ENCODE measurements at regions not wholly inside any gene's neighbourhood (a gene's known extent, or its start where the extent isn't known, plus 50 kb on each side); places are given as distances from the start of the nearest gene placed in this dataset.
"Not testable (repeated sequence)": the region's sequence is repeated elsewhere in the genome, so short reads cannot be mapped to it uniquely, and the experiment has no call there.

DNA sequence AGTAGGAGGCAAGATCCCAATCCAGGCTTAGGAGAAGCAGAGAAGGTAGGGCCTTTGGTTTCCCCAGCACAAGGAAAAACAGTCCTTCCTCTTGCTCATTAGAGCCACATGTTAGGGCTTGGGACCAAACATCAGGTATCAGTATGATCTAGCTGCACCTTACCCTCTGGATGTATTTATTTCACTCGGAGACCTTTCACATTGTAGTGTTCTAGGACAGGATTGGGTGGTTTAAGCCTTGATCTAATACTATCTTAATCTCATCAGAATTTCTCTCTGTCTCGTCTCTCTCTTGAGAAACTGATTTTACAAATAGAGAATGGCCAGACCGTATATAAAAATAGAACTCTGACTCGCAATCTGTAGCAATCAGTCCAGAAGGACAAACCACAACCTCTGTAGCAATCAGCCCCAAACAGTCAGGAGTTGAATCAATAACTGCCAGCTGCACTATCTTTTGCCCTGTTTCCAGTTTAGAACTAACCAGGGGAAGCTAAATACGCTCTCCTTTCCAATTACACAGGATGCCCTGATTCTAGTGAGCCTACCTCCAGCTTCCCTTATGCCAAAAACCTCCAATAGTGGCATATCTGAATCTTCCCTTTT is 207.1 kb downstream of the TDRD15 start:
- in situ Hi-C loops (cut with HindIII; ENCODE audit: low sequenced_read_pairs), result no loop called here

- in situ Hi-C loops (cut with HindIII; ENCODE audit: low sequenced_read_pairs), result no loop called here
These were observed 208.0 kb downstream of the TDRD15 start for GRCh38 chr2:21331625-21332370.

DNA sequence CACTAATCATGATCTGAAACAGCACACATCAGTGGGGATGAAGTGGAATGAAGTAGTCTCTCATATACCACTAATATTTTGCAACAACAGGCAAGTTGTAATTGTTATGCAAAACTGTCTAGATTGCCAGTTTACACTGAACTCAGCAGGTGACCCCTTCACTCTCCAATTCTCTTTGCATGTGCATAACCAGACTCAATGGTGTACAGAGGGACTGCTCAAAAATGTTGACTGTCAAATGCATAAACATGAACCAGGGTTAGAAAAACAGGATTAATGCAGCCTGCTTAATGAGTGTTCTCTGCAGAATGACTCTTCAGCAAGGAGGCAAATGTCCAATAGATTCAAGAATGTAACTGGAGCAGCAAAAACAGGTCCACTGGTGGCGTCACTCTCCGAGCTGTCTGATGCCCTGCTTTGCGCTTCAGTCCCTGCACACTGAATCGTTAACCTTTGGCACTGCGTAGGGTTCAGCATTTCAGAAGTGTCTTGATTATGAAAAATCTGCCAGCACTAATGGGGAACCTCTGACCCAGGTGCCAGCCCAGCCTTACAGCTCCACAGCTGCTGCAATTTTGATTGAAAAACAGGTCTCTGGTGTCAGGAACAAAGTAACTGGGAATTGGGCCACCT is 209.3 kb downstream of the TDRD15 start:
- in situ Hi-C loops (cut with HindIII; ENCODE audit: low sequenced_read_pairs), result no loop called here

GRCh38 chr2:21333684-21334083 is 209.9 kb downstream of the TDRD15 start:
- in situ Hi-C loops (cut with HindIII; ENCODE audit: low sequenced_read_pairs), result no loop called here

DNA sequence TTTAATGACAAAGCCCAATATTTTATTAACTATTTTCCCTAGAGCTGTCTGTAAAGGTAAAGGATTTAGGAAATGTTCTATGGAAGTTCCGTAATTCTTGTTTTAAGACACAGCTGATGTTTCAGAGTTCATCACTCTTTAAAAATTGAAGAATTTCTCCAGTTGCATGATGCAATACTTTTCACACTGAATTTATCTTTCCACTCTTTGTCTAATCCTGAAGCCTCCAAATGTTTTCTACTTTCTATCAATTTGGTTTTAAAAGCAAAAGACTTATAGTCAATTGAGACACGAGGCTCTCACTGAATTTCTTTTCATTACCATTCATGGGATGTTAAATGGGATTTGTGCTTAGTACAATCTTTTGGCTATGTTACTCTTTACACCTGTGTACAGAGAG is 223.2 kb downstream of the TDRD15 start:
- in situ Hi-C loops (cut with HindIII; ENCODE audit: low sequenced_read_pairs), result no loop called here

- in situ Hi-C loops (cut with HindIII; ENCODE audit: low sequenced_read_pairs), result no loop called here
These were observed 230.3 kb downstream of the TDRD15 start for GRCh38 chr2:21353879-21354679.

DNA sequence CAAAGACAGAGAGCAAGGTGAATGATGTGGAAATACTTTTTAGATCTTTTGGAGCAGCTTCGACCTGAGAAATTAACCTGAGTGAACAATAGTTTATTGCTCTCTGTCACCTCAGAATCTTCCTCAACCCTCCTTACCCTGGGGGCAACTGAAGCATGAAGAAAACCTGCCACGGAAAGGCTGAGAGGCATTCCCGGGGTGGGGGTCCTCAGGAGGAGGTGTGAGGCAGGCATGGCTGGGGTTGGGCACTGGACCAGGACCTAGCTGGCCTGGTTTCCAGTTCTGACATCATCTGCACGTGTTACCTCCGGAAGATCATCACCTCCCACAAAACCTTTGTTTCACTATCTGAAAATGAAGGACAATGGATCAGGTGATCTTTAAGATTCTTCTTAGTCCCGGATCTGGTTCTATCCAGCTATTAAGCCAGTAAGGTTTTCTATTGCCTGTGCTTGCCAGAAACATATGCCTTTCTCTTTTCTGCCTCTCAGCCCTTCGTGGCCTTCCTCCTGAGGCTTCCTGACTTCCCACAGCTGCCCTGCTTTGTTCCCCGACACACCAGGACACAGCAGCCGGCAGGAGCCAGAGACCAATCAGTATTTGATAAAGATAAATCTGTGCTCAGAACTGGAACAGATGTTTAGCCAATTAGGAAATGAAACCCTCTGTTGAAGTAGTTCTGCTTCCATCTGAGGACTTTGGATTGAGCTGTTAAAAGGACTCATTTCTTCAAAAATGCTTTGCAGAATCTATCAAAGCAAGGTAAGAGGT is 232.5 kb downstream of the TDRD15 start:
- in situ Hi-C loops (cut with HindIII; ENCODE audit: low sequenced_read_pairs), result no loop called here

DNA sequence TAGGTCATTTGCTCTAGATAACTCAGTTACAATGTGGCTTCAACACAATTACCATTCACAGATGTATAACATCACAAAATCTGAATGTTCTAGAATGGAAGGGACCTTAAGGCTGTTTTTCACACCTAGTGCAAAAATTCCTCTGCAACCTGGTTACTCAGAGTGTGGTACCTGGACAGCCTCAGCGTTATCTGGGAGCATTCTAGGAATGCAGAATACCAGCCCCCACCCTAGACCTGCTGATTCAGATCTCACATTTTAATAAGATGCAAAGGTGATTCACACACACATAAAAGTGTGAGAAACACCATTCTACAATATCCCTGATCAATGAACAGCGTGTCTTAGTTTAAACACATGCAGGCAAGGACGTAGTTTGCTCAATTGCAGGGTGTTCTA is 233.1 kb downstream of the TDRD15 start:
- in situ Hi-C loops (cut with HindIII; ENCODE audit: low sequenced_read_pairs), result no loop called here

GRCh38 chr2:21358976-21359375 is 235.2 kb downstream of the TDRD15 start:
- in situ Hi-C loops (cut with HindIII; ENCODE audit: low sequenced_read_pairs), result no loop called here

DNA sequence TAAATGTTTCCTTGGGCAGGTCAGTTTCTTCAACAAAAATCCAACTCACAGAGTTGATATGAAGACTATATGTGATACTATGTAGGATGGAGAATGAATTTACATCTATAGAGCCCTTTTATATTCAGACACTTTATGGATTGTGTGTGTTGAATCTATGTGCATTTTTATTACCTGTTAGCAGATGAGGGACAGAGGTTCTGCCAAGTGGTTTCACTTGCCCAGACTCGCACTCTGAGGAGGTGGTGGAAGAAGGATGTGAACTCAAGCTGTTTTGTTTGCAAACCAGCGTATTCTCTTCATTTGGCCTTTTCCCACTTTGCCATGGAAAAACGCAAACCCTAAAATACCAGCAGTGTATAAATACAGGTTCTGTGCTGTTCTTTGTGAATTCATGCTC is 237.6 kb downstream of the TDRD15 start:
- in situ Hi-C loops (cut with HindIII; ENCODE audit: low sequenced_read_pairs), result no loop called here

DNA sequence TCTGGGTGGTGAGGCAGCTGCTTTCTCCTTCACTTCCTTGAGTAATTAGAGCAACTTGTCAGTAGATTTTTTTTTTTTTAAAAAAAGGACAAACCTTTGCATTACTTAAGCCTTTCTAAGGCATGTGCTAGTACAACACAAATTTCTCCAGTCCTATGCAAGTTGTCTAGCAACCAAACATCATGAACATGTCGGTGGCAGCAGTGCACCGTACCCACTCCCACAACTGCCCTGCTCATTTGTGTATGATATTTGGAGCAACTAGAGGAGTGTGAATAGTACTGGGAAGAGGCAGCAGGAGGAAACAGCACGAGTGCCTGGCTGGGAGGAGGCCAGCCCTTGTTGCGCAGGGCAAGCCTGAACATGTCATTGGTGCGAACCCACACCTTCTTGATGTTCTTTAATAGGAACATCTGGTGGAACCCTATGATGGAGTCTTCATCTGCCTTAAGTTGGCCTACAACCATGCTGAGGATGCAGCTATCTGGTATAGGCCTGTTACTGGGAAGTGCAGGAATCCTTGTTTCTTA is 238.3 kb downstream of the TDRD15 start:
- in situ Hi-C loops (cut with HindIII; ENCODE audit: low sequenced_read_pairs), result no loop called here

- in situ Hi-C loops (cut with HindIII; ENCODE audit: low sequenced_read_pairs), result no loop called here
These were observed 239.6 kb downstream of the TDRD15 start for GRCh38 chr2:21363364-21363763.

- in situ Hi-C loops (cut with HindIII; ENCODE audit: low sequenced_read_pairs), result no loop called here
These were observed 243.7 kb downstream of the TDRD15 start for GRCh38 chr2:21367421-21367820.

DNA sequence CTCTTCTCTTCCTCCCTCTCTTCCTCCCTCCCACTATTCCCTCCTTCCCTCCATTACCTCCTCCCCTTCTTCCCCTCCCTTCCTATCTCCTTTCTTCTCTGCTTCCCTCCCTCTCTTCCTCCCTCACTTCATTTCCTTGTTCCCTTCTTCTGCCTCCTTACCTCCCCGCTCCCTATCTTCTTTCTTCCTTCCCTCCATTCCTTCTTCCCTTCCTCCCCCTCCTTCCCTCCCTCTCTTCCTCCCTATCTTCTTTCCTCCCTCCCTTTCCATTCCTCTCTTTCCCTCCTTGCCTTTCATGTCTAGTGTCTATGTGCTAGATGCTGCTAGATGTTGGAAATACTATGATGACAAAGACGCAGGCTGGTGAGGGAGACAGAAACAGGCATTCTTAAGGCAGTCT is 246.0 kb downstream of the TDRD15 start:
- in situ Hi-C loops (cut with HindIII; ENCODE audit: low sequenced_read_pairs), result no loop called here

GRCh38 chr2:21371499-21372003 is 247.8 kb downstream of the TDRD15 start:
- in situ Hi-C loops (cut with HindIII; ENCODE audit: low sequenced_read_pairs), result no loop called here

- in situ Hi-C loops (cut with HindIII; ENCODE audit: low sequenced_read_pairs), result no loop called here
These were observed 248.9 kb downstream of the TDRD15 start for GRCh38 chr2:21372654-21373053.

DNA sequence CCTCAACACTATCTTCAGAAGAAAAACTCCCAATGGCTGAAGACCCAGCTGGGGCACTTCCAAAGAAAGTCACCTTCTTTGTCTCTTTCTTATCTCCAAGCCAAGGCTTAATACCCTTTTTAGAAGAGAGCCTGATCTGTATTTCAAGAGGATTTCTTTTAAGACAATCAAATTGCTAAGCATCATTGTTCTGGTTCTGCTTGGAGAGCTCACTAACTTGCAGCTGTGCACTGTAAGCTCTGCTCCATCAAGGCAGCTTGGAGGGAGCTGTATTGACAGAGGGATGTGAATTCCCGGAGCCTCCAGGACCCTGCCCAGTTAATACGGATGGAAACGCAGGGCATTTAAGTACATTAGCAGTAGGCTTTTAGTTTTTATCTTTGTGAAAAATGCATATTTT is 253.1 kb downstream of the TDRD15 start:
- in situ Hi-C loops (cut with HindIII; ENCODE audit: low sequenced_read_pairs), result no loop called here

- in situ Hi-C loops (cut with HindIII; ENCODE audit: low sequenced_read_pairs), result no loop called here
These were observed 255.4 kb downstream of the TDRD15 start for GRCh38 chr2:21379140-21379539.

GRCh38 chr2:21379668-21380067 is 255.9 kb downstream of the TDRD15 start:
- in situ Hi-C loops (cut with HindIII; ENCODE audit: low sequenced_read_pairs), result not testable (repeated sequence)

DNA sequence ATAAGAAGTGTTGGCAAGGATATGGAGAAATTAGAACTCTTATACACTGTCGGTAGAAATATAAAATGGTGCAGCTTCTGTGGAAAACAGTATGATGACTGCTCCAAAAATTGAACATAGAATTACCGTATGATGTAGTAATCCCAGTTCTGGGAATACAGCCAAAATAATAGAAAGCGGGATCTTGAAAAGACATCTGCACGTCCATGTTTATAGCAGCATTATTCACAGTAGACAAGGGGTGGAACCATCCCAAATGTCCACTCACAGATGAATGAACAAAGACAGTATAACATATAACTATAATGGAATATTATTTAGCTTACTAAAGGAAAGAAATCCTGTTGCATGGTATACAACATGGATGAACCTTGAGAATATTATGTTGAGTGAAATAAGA is 257.7 kb downstream of the TDRD15 start:
- in situ Hi-C loops (cut with HindIII; ENCODE audit: low sequenced_read_pairs), result no loop called here

Measured in endothelial cell of hepatic sinusoid (primary cell).